ENCODE measurements at regions not wholly inside any gene's neighbourhood (a gene's known extent, or its start where the extent isn't known, plus 50 kb on each side); places are given as distances from the start of the nearest gene placed in this dataset.

DNA sequence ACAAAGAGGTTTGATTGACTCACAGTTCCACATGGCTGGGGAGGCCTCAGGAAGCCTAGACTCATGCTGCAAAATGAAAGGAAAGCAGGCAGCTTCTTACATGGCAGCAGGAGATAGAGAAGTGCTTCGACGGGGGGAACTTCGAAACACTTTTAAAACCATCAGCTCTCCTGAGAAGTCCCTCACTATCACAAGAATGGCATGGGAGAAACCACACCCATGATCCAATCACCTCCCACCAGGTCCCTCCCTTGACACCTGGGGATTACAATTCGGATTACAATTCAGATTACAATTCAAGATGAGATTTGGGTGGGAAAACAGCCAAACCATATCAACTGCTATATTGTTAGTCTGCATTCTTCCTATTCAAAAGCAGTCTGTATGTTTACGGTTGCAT is 322.3 kb upstream of the ISL1 start:
- no peak overlapping the region for H3K27ac ChIP-seq (ENCODE audit: low read depth, low read length, poor library complexity, severe bottlenecking)
- POLR2A ChIA-PET (ENCODE audit: low non-redundant PET), result no interaction called here
- CTCF ChIA-PET, result no interaction called here
- BruUV-seq (replicated peaks), result no TSS peak
- H3K27me3 ChIP-seq (replicated peaks; ENCODE audit: insufficient read depth, low read depth, low read length, poor library complexity), result no peaks in the 10 kb centered on the region
- DNase-seq (ENCODE audit: low spot score), result no peak
- intact Hi-C loops (cut with micrococcal nuclease; ENCODE audit: unreplicated experiment), result no loop called here
- H3K4me3 ChIP-seq (ENCODE audit: low read depth, low read length, poor library complexity, severe bottlenecking), result no peak overlapping the region
- no peaks in the 10 kb centered on the region for H3K4me1 ChIP-seq (ENCODE audit: insufficient read depth, low read length, poor library complexity, severe bottlenecking)
- H3K9me3 ChIP-seq (ENCODE audit: low read depth, low read length, poor library complexity, severe bottlenecking), result peaks cover 4% of the 10 kb centered on the region
- no peaks in the 10 kb centered on the region for H3K36me3 ChIP-seq (ENCODE audit: insufficient read depth, low read length, poor library complexity, severe bottlenecking)
- TF ChIP-seq, protein P1, sequence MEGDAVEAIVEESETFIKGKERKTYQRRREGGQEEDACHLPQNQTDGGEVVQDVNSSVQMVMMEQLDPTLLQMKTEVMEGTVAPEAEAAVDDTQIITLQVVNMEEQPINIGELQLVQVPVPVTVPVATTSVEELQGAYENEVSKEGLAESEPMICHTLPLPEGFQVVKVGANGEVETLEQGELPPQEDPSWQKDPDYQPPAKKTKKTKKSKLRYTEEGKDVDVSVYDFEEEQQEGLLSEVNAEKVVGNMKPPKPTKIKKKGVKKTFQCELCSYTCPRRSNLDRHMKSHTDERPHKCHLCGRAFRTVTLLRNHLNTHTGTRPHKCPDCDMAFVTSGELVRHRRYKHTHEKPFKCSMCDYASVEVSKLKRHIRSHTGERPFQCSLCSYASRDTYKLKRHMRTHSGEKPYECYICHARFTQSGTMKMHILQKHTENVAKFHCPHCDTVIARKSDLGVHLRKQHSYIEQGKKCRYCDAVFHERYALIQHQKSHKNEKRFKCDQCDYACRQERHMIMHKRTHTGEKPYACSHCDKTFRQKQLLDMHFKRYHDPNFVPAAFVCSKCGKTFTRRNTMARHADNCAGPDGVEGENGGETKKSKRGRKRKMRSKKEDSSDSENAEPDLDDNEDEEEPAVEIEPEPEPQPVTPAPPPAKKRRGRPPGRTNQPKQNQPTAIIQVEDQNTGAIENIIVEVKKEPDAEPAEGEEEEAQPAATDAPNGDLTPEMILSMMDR (conservative IDR thresholded peaks at IDR 0.05; ENCODE audit: low read depth, low read length), result no peak
- TF ChIP-seq EZH2 (IDR thresholded peaks at IDR 0.05; ENCODE audit: borderline replicate concordance, low read depth, low read length, poor library complexity, severe bottlenecking), result no peak

DNA sequence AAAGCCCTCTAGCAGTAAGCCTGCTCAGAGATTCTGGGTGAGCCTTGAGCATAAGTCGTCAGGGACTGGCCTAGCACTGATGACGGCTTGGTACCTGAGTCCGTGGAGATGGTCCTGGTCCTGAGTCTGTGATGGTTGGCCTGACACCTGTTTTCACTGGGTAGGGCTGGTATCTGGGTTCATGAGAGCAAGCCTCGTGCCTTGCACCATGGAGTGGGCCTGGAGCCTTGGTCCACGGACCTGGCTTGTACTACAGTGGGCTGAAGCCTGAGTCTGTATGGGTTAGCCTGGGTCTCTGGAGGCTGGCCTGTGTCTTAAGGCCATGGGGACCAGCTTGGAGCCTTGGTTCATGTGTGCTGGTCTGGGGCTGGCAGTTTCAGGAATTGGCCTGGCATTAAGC is 310.3 kb upstream of the ISL1 start:
- BruUV-seq (replicated peaks), result no TSS peak
- Histone ChIP-seq H3K9me3 (ENCODE audit: low read depth, low read length, poor library complexity, severe bottlenecking) (no peaks in the 10 kb centered on the region), H3K27me3 (replicated peaks; ENCODE audit: insufficient read depth, low read depth, low read length, poor library complexity) (no peaks in the 10 kb centered on the region), H3K4me1 (ENCODE audit: insufficient read depth, low read length, poor library complexity, severe bottlenecking) (no peaks in the 10 kb centered on the region), H3K4me3 (ENCODE audit: low read depth, low read length, poor library complexity, severe bottlenecking) (no peak overlapping the region), H3K27ac (ENCODE audit: low read depth, low read length, poor library complexity, severe bottlenecking) (no peak overlapping the region), H3K36me3 (ENCODE audit: insufficient read depth, low read length, poor library complexity, severe bottlenecking) (no peaks in the 10 kb centered on the region)
- ChIA-PET CTCF (no interaction called here), POLR2A (ENCODE audit: low non-redundant PET) (no interaction called here)
- intact Hi-C loops (cut with micrococcal nuclease; ENCODE audit: unreplicated experiment), result no loop called here
- TF ChIP-seq, protein P1 (conservative IDR thresholded peaks at IDR 0.05; ENCODE audit: low read depth, low read length), result no peak
- no peak for TF ChIP-seq EZH2 (IDR thresholded peaks at IDR 0.05; ENCODE audit: borderline replicate concordance, low read depth, low read length, poor library complexity, severe bottlenecking)
- DNase-seq (ENCODE audit: low spot score), result no peak

DNA sequence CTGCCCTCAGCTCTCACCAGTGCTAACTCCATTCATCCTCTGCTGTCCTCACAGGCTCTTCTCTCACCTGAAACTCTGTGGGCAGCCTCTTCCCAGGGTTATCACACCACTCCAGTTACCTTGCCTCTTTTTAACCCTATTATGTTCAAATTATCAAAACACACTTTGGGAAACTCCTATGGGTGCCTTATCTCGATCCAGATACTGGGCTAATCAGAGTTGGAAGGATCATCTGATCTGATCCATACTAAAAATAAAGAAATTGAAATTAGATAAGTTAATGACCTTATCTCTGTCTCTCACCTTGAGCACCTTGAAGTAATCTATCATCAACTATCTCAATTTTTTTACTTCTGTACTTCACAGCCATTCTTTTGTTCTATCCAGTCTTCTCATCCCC is 300.5 kb upstream of the ISL1 start:
- intact Hi-C loops (cut with micrococcal nuclease; ENCODE audit: unreplicated experiment), result no loop called here
- BruUV-seq (replicated peaks), result no TSS peak
- no peak for DNase-seq (ENCODE audit: low spot score)
- no peak for TF ChIP-seq EZH2 (IDR thresholded peaks at IDR 0.05; ENCODE audit: borderline replicate concordance, low read depth, low read length, poor library complexity, severe bottlenecking)
- TF ChIP-seq, protein P1 (conservative IDR thresholded peaks at IDR 0.05; ENCODE audit: low read depth, low read length), result no peak
- Histone ChIP-seq H3K4me1 (ENCODE audit: insufficient read depth, low read length, poor library complexity, severe bottlenecking) (no peaks in the 10 kb centered on the region), H3K36me3 (ENCODE audit: insufficient read depth, low read length, poor library complexity, severe bottlenecking) (no peaks in the 10 kb centered on the region), H3K27ac (ENCODE audit: low read depth, low read length, poor library complexity, severe bottlenecking) (no peak overlapping the region), H3K9me3 (ENCODE audit: low read depth, low read length, poor library complexity, severe bottlenecking) (no peaks in the 10 kb centered on the region), H3K4me3 (ENCODE audit: low read depth, low read length, poor library complexity, severe bottlenecking) (no peak overlapping the region), H3K27me3 (replicated peaks; ENCODE audit: insufficient read depth, low read depth, low read length, poor library complexity) (no peaks in the 10 kb centered on the region)
- ChIA-PET CTCF (no interaction called here), POLR2A (ENCODE audit: low non-redundant PET) (no interaction called here)
